ENCODE measurements at regions not wholly inside any gene's neighbourhood (a gene's known extent, or its start where the extent isn't known, plus 50 kb on each side); places are given as distances from the start of the nearest gene placed in this dataset.

- TF ChIP-seq EZH2 (IDR thresholded peaks at IDR 0.05; ENCODE audit: insufficient read depth, poor library complexity, severe bottlenecking) (no peak), EZH2phosphoT487 (IDR thresholded peaks at IDR 0.05; ENCODE audit: insufficient read depth, low read depth) (no peak)
These were observed 311.3 kb downstream of the LRRIQ3 start for GRCh38 chr1:73886716-73887115.
